Neural crest cell (in vitro differentiated cells): ENCODE measurements at regions not wholly inside any gene's neighbourhood (a gene's known extent, or its start where the extent isn't known, plus 50 kb on each side); places are given as distances from the start of the nearest gene placed in this dataset.
"Not testable (repeated sequence)": the region's sequence is repeated elsewhere in the genome, so short reads cannot be mapped to it uniquely, and the experiment has no call there.

ENCODE experiments used
- DNase-seq: peaks from one replicate; pipeline ENCODE4 v3.0.0; 2021; ENCODE audit warnings: low read depth, mixed read lengths, low spot score
- H3K27ac Mint-ChIP-seq: one replicate; pipeline ENCODE4 v1.8.0; 2021; ENCODE audit warnings: mild to moderate bottlenecking, mixed read lengths; ENCODE audit not compliant: unreplicated experiment
- H3K27me3 Mint-ChIP-seq: 2 replicates; pipeline ENCODE4 v1.8.0; 2021; ENCODE audit warnings: low read depth, mild to moderate bottlenecking, mixed read lengths
- H3K36me3 Mint-ChIP-seq: 2 replicates; pipeline ENCODE4 v1.8.0; 2021; ENCODE audit warnings: low read depth, mild to moderate bottlenecking, mixed read lengths
- H3K4me1 Mint-ChIP-seq: 2 replicates; pipeline ENCODE4 v1.8.0; 2021; ENCODE audit warnings: mixed read lengths
- H3K4me3 Mint-ChIP-seq: one replicate; pipeline ENCODE4 v1.8.0; 2021; ENCODE audit warnings: mild to moderate bottlenecking, mixed read lengths
- H3K9me3 Mint-ChIP-seq: 2 replicates; pipeline ENCODE4 v1.8.0; 2021; ENCODE audit warnings: mixed read lengths
- CTCF ChIP-seq: fragments of 200-600 bp; sonication (generic); conservative IDR thresholded peaks from 2 replicates; pipeline ENCODE4 v1.5.0; 2021; ENCODE audit warnings: antibody characterized with exemption, mild to moderate bottlenecking

GRCh38 chr13:65584126-65584525, 1646.0 kb downstream of the PCDH9 start:
- H3K36me3 Mint-ChIP-seq, result peaks cover 5% of the 10 kb centered on the region
- H3K9me3 Mint-ChIP-seq, result peaks cover 11% of the 10 kb centered on the region
- H3K4me1 Mint-ChIP-seq, result peaks cover 3% of the 10 kb centered on the region
- no peak for DNase-seq
- H3K4me3 Mint-ChIP-seq, result no peak overlapping the region
- TF ChIP-seq CTCF, result no peak
- H3K27ac Mint-ChIP-seq, result no peak overlapping the region
- no peaks in the 10 kb centered on the region for H3K27me3 Mint-ChIP-seq

- no peak overlapping the region for H3K27ac Mint-ChIP-seq
- no peak for TF ChIP-seq CTCF
- H3K9me3 Mint-ChIP-seq, result peaks cover 7% of the 10 kb centered on the region
- H3K4me1 Mint-ChIP-seq, result peaks cover 3% of the 10 kb centered on the region
- no peaks in the 10 kb centered on the region for H3K36me3 Mint-ChIP-seq
- no peak overlapping the region for H3K4me3 Mint-ChIP-seq
- no peaks in the 10 kb centered on the region for H3K27me3 Mint-ChIP-seq
- DNase-seq, result no peak
Observed at GRCh38 chr13:65582160-65582559, 1648.0 kb downstream of the PCDH9 start.

GRCh38 chr13:65564561-65564960, 1665.6 kb downstream of the PCDH9 start:
- peaks cover 13% of the 10 kb centered on the region for H3K9me3 Mint-ChIP-seq
- H3K4me3 Mint-ChIP-seq, DNase-seq, H3K27me3 Mint-ChIP-seq, H3K27ac Mint-ChIP-seq, H3K36me3 Mint-ChIP-seq, H3K4me1 Mint-ChIP-seq: not testable (repeated sequence)

GRCh38 chr13:65562305-65562704, 1667.8 kb downstream of the PCDH9 start:
- peaks cover 10% of the 10 kb centered on the region for H3K9me3 Mint-ChIP-seq
- H3K4me1 Mint-ChIP-seq, result no peaks in the 10 kb centered on the region
- no peak for TF ChIP-seq CTCF
- H3K27ac Mint-ChIP-seq, result no peak overlapping the region
- no peak overlapping the region for H3K4me3 Mint-ChIP-seq
- DNase-seq, result no peak
- H3K27me3 Mint-ChIP-seq, result no peaks in the 10 kb centered on the region
- H3K36me3 Mint-ChIP-seq, result no peaks in the 10 kb centered on the region

- Mint-ChIP-seq H3K27me3 (no peaks in the 10 kb centered on the region), H3K36me3 (no peaks in the 10 kb centered on the region), H3K9me3 (peaks cover 10% of the 10 kb centered on the region), H3K4me1 (no peaks in the 10 kb centered on the region), H3K27ac (no peak overlapping the region), H3K4me3 (no peak overlapping the region)
- TF ChIP-seq CTCF, result no peak
- DNase-seq, result no peak
Observed at GRCh38 chr13:65560936-65561335, 1669.2 kb downstream of the PCDH9 start.

GRCh38 chr13:65555962-65556361, 1674.2 kb downstream of the PCDH9 start:
- Mint-ChIP-seq H3K27me3 (no peaks in the 10 kb centered on the region), H3K36me3 (peaks cover 3% of the 10 kb centered on the region), H3K4me1 (no peaks in the 10 kb centered on the region), H3K27ac (no peak overlapping the region), H3K4me3 (no peak overlapping the region), H3K9me3 (peaks cover 10% of the 10 kb centered on the region)
- no peak for TF ChIP-seq CTCF
- DNase-seq, result no peak
